SU-DHL-6 (cell line): ENCODE measurements at regions not wholly inside any gene's neighbourhood (a gene's known extent, or its start where the extent isn't known, plus 50 kb on each side); places are given as distances from the start of the nearest gene placed in this dataset.

ENCODE experiments used
- H2AFZ ChIP-seq: fragments of 200-600 bp; sonication (generic); 2 replicates; pipeline ENCODE4 v1.6.1; 2014; ENCODE audit warnings: low read depth, mild to moderate bottlenecking, moderate library complexity, mixed read lengths, antibody characterized with exemption, low read length; ENCODE audit not compliant: severe bottlenecking
- H3F3A ChIP-seq: fragments of 200-600 bp; shearing (Covaris generic); 2 replicates; pipeline ENCODE4 v1.6.0; 2016; ENCODE audit warnings: antibody characterized with exemption, mild to moderate bottlenecking; ENCODE audit not compliant: insufficient read depth
- H3K27ac ChIP-seq: fragments of 200-600 bp; sonication (generic); 2 replicates; pipeline ENCODE4 v1.5.1; 2016; ENCODE audit warnings: low read depth, mild to moderate bottlenecking, low read length, moderate library complexity, mixed read lengths
- H3K27me3 ChIP-seq: fragments of 200-600 bp; sonication (generic), shearing (Covaris generic); 2 replicates; pipeline ENCODE4 v1.6.0; 2014; ENCODE audit warnings: mild to moderate bottlenecking, low read length
- H3K36me3 ChIP-seq: fragments of 200-600 bp; sonication (generic); 2 replicates; pipeline ENCODE4 v1.6.1; 2014; ENCODE audit warnings: mild to moderate bottlenecking, low read length, mixed read lengths
- H3K4me2 ChIP-seq: fragments of 300-600, 200-600 bp; shearing (Covaris generic), sonication (generic); 2 replicates; pipeline ENCODE4 v1.6.0; 2014; ENCODE audit warnings: low read length, low read depth, mild to moderate bottlenecking; ENCODE audit not compliant: poor library complexity, severe bottlenecking
- H3K4me3 ChIP-seq: fragments of 200-600 bp; sonication (generic); 2 replicates; pipeline ENCODE4 v1.5.1; 2014; ENCODE audit warnings: antibody characterized with exemption, low read length, mild to moderate bottlenecking, mixed read lengths; ENCODE audit not compliant: insufficient read depth, poor library complexity, severe bottlenecking
- H3K79me2 ChIP-seq: fragments of 200-600 bp; sonication (generic); 2 replicates; pipeline ENCODE4 v1.6.1; 2014; ENCODE audit warnings: mild to moderate bottlenecking, low read length, moderate library complexity; ENCODE audit not compliant: insufficient read depth
- H3K9ac ChIP-seq: fragments of 200-600 bp; sonication (generic); 2 replicates; pipeline ENCODE4 v1.7.0; 2014; ENCODE audit warnings: mild to moderate bottlenecking, low read length
- H3K9me2 ChIP-seq: fragments of 200-600 bp; sonication (generic); replicated peaks from 2 replicates; pipeline ENCODE4 v1.6.1; 2014; ENCODE audit warnings: low read length; ENCODE audit not compliant: insufficient read depth
- H3K9me3 ChIP-seq: fragments of 200-600 bp; sonication (generic); 2 replicates; pipeline ENCODE4 v1.6.1; 2014; ENCODE audit warnings: low read length, mixed read lengths; ENCODE audit not compliant: insufficient read depth
- H4K20me1 ChIP-seq: fragments of 200-600 bp; sonication (generic); 2 replicates; pipeline ENCODE4 v1.6.1; 2014; ENCODE audit warnings: low read depth, mild to moderate bottlenecking, antibody characterized with exemption, low read length, moderate library complexity, mixed read lengths
- EZH2phosphoT487 ChIP-seq: fragments of 200-600 bp; sonication (generic), shearing (Covaris generic); conservative IDR thresholded peaks from 2 replicates; pipeline ENCODE4 v1.6.1; 2018; ENCODE audit warnings: mild to moderate bottlenecking, antibody characterized with exemption, low read length, moderate library complexity, mixed read lengths
- TF ChIP-seq, protein P1 (sequence below): fragments of 200-600 bp; sonication (generic); IDR thresholded peaks from one replicate; pipeline ENCODE4 v1.5.1; 2017; ENCODE audit warnings: antibody characterized with exemption, mild to moderate bottlenecking, low read length, moderate library complexity; ENCODE audit not compliant: insufficient read depth, poor library complexity, severe bottlenecking

DNA sequence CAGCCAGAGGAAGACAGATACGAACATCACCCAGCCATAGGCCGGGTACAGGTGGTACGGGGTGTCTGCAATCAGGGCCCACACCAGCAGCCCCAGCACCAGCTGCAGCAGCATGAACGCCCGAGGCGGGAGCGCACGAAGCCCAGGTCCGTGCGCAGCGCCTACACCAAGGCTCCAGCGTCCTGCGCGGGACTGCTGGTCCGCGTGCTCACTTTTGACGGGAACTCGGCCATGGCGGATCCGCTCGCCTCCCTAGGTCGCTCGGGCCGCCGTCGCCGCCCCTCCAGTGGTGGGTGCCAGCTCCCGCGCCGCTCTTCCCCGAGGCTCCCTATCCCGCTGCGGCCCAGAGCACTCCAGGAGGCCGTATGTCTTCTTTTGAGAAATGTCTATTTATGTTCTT, 181.2 kb upstream of the DIPK2B start:
- Histone ChIP-seq H3K79me2 (no peaks in the 10 kb centered on the region), H3K36me3 (no peaks in the 10 kb centered on the region), H3K9me3 (no peaks in the 10 kb centered on the region), H3K4me2 (no peak overlapping the region), H3K27ac (no peak overlapping the region), H3K27me3 (no peaks in the 10 kb centered on the region), H3K9ac (no peak overlapping the region), H4K20me1 (no peaks in the 10 kb centered on the region), H2AFZ (no peak overlapping the region), H3F3A (no peaks in the 10 kb centered on the region), H3K9me2 (no peaks in the 10 kb centered on the region), H3K4me3 (no peak overlapping the region)
- TF ChIP-seq EZH2phosphoT487 = no peak
- TF ChIP-seq, protein P1, sequence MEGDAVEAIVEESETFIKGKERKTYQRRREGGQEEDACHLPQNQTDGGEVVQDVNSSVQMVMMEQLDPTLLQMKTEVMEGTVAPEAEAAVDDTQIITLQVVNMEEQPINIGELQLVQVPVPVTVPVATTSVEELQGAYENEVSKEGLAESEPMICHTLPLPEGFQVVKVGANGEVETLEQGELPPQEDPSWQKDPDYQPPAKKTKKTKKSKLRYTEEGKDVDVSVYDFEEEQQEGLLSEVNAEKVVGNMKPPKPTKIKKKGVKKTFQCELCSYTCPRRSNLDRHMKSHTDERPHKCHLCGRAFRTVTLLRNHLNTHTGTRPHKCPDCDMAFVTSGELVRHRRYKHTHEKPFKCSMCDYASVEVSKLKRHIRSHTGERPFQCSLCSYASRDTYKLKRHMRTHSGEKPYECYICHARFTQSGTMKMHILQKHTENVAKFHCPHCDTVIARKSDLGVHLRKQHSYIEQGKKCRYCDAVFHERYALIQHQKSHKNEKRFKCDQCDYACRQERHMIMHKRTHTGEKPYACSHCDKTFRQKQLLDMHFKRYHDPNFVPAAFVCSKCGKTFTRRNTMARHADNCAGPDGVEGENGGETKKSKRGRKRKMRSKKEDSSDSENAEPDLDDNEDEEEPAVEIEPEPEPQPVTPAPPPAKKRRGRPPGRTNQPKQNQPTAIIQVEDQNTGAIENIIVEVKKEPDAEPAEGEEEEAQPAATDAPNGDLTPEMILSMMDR = no peak

DNA sequence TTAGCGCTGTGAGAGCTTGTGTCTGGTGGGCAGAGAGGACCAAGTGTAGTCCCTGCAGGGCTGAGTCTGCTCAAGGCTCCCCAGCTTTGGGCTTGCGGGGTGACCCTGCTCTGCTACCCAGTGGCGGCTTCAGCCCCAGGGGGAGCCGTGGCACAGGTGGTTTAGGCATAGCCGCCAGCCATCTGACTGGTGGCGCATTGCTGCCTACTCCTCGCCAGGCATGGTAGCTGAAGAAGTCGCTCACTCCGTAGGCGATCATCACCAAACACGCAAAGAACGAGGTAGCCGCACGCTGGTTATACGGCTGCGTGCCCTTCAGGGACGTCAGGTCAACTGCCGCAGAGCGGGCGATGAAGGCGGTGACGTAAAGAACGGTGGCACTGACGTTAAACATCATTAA, 180.7 kb upstream of the DIPK2B start:
- Histone ChIP-seq H3K9me2 (no peaks in the 10 kb centered on the region), H3F3A (no peaks in the 10 kb centered on the region), H3K27me3 (no peaks in the 10 kb centered on the region), H3K4me3 (no peak overlapping the region), H3K79me2 (no peaks in the 10 kb centered on the region), H3K27ac (no peak overlapping the region), H3K9ac (no peak overlapping the region), H4K20me1 (no peaks in the 10 kb centered on the region), H3K4me2 (no peak overlapping the region), H3K9me3 (no peaks in the 10 kb centered on the region), H2AFZ (no peak overlapping the region), H3K36me3 (no peaks in the 10 kb centered on the region)
- TF ChIP-seq, protein P1 = no peak
- no peak for TF ChIP-seq EZH2phosphoT487

DNA sequence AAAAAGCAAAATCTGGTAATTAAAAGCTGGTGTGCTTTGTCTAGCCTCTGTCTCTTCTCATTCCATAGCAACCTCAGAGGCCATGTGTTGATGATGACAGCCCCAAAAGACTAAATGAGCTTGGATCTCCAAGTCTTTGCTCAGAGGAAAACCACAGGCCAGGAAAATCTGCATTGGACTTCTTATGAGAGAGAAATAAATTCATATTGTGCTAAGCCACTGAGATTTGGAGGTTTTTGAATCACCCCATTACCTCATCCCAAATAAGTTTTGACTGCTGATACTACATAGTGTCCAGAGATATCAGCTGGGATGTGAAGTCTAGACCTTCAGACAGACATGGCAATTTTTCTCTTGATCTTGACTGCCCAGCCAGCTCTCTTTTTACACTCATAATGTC, 178.6 kb upstream of the DIPK2B start:
- Histone ChIP-seq H3K4me2 (no peak overlapping the region), H4K20me1 (no peaks in the 10 kb centered on the region), H3K9ac (no peak overlapping the region), H3K9me3 (no peaks in the 10 kb centered on the region), H3K27me3 (no peaks in the 10 kb centered on the region), H3K79me2 (no peaks in the 10 kb centered on the region), H3K36me3 (no peaks in the 10 kb centered on the region), H3K4me3 (no peak overlapping the region), H3K27ac (no peak overlapping the region), H2AFZ (no peak overlapping the region), H3F3A (no peaks in the 10 kb centered on the region), H3K9me2 (no peaks in the 10 kb centered on the region)
- no peak for TF ChIP-seq EZH2phosphoT487
- TF ChIP-seq, protein P1 = no peak

DNA sequence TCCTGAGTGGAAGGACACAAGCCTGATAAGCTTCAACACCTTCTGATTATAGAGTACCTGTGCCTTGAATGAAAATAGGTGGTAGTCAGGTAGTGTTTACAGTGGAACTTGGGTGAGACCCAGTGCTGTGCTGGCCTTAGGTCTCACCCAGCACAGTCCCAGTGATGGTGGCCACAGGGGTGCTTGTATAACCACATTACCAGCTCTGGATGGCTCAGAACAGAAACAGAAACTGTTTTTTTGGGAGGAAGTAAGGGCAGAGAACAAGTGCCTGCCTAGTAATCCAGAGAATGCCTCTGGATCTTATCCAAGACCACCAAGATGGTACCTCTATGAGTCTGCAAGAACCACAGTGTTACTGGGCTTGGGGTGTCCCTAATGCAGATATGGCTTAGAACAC, 171.5 kb upstream of the DIPK2B start:
- Histone ChIP-seq H3K36me3 (no peaks in the 10 kb centered on the region), H4K20me1 (no peaks in the 10 kb centered on the region), H3K4me2 (no peak overlapping the region), H3K4me3 (no peak overlapping the region), H3K9ac (no peak overlapping the region), H3K9me2 (no peaks in the 10 kb centered on the region), H3K9me3 (no peaks in the 10 kb centered on the region), H3K79me2 (no peaks in the 10 kb centered on the region), H3K27ac (no peak overlapping the region), H3K27me3 (no peaks in the 10 kb centered on the region), H2AFZ (no peak overlapping the region), H3F3A (no peaks in the 10 kb centered on the region)
- no peak for TF ChIP-seq EZH2phosphoT487
